Gastroesophageal sphincter (tissue), 3 donors: ENCODE measurements at regions not wholly inside any gene's neighbourhood (a gene's known extent, or its start where the extent isn't known, plus 50 kb on each side); places are given as distances from the start of the nearest gene placed in this dataset.

Experiments
- POLR2A ChIP-seq, 2 donors: fragments of 450-650 bp; IDR thresholded peaks; one replicate each; pipeline ENCODE4 v1.6.1; 2017; ENCODE audit warnings: antibody characterized with exemption in 2 of 2, mild to moderate bottlenecking in 2 of 2, moderate library complexity in 1 of 2
- TF ChIP-seq, protein P1 (sequence below), 4 experiments: fragments of 200-600 bp in 2 of 4; fragments of 450-650 bp in 2 of 4; sonication (generic) in 1 of 4; IDR thresholded peaks; one replicate each; pipeline ENCODE4 v1.5.1; 2017 to 2019; ENCODE audit warnings: antibody characterized with exemption in 4 of 4, mild to moderate bottlenecking in 2 of 4, moderate library complexity in 2 of 4

DNA sequence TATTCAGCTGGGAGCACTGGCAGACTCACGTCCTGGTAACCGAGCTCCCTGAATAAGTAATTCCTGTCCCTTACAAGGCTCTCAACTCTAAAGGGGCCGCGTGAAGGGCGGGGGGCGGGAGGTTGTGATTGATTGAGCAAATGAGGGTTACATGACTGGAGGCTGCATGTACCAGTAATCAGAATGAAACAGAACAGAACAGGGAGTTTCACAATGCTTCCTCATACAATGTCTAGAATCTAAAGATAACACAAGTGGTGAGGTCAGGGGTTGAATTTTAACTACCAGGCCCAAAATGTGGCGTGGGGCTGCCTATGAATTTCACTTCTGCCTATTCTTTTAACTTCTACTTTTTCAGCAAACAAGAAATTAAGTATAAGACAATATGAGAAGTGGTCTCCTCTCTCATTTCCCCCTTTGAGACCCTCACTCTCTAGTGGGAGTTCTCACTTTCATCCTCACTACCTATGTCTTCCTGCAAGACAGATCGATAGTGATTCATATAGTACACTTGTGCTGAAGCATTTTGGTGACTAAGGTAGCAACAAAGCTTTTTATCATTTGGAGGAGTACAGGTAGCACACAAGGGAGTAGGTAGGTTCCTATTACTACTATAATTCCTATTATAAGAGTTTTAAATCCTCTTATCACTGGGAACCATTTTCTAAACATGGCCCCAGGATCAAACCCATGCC lies 239.8 kb downstream of the KTN1 start:
- TF ChIP-seq, protein P1, sequence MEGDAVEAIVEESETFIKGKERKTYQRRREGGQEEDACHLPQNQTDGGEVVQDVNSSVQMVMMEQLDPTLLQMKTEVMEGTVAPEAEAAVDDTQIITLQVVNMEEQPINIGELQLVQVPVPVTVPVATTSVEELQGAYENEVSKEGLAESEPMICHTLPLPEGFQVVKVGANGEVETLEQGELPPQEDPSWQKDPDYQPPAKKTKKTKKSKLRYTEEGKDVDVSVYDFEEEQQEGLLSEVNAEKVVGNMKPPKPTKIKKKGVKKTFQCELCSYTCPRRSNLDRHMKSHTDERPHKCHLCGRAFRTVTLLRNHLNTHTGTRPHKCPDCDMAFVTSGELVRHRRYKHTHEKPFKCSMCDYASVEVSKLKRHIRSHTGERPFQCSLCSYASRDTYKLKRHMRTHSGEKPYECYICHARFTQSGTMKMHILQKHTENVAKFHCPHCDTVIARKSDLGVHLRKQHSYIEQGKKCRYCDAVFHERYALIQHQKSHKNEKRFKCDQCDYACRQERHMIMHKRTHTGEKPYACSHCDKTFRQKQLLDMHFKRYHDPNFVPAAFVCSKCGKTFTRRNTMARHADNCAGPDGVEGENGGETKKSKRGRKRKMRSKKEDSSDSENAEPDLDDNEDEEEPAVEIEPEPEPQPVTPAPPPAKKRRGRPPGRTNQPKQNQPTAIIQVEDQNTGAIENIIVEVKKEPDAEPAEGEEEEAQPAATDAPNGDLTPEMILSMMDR (IDR thresholded peaks at IDR 0.05), result no peak
- TF ChIP-seq POLR2A (IDR thresholded peaks at IDR 0.05), result no peak
